Tibial nerve (tissue), 4 donors: ENCODE measurements at regions not wholly inside any gene's neighbourhood (a gene's known extent, or its start where the extent isn't known, plus 50 kb on each side); places are given as distances from the start of the nearest gene placed in this dataset.

Source experiments
- DNase-seq, 2 donors: peaks; one replicate each; pipeline ENCODE4 v3.0.0-alpha.2; 2019; ENCODE audit warnings: low spot score in 2 of 2
- H3K27ac ChIP-seq, 4 donors: fragments of 200-600 bp; sonication (generic) in 3 of 4; one replicate each; pipeline ENCODE4 v1.5.1; 2017 to 2019; ENCODE audit warnings: mild to moderate bottlenecking in 1 of 4
- H3K27me3 ChIP-seq, 2 donors: fragments of 200-600 bp; sonication (generic) in 1 of 2; one replicate each; pipeline versions ENCODE4 v1.5.1 to v1.6.0; 2017 to 2019
- H3K36me3 ChIP-seq, 3 donors: fragments of 200-600 bp; sonication (generic); one replicate each; pipeline ENCODE4 v1.5.1; 2018 to 2019
- H3K4me1 ChIP-seq, 4 donors: fragments of 200-600 bp; sonication (generic) in 3 of 4; one replicate each; pipeline ENCODE4 v1.5.1; 2017 to 2019
- H3K4me3 ChIP-seq, 4 donors: fragments of 200-600 bp; sonication (generic) in 3 of 4; one replicate each; pipeline ENCODE4 v1.5.1; 2017 to 2019; ENCODE audit warnings: mild to moderate bottlenecking in 1 of 4, moderate library complexity in 1 of 4
- H3K9me3 ChIP-seq, 4 donors: fragments of 200-600 bp; sonication (generic) in 3 of 4; one replicate each; pipeline ENCODE4 v1.5.1; 2017 to 2019
- EP300 ChIP-seq, 2 donors: sonication (generic); formaldehyde crosslinking; IDR thresholded peaks; one replicate each; pipeline ENCODE4 v1.6.1; 2017; ENCODE audit warnings: antibody characterized with exemption in 2 of 2, mild to moderate bottlenecking in 1 of 2
- POLR2A ChIP-seq, 2 donors: fragments of 450-650 bp; IDR thresholded peaks; one replicate each; pipeline ENCODE4 v1.6.1; 2017; ENCODE audit warnings: antibody characterized with exemption in 2 of 2, mild to moderate bottlenecking in 2 of 2, moderate library complexity in 2 of 2
- WGBS, 2 donors: methylation state at CpG; one replicate each; pipeline ENCODE4 v1.1.5; 2018; 5-methylcytosine and 5-hydroxymethylcytosine counted together
- TF ChIP-seq, protein P1 (sequence below), 5 experiments: fragments of 200-600 bp in 3 of 5; fragments of 450-650 bp in 2 of 5; sonication (generic) in 3 of 5; IDR thresholded peaks; one replicate each; pipeline ENCODE4 v1.5.1; 2016 to 2019; ENCODE audit warnings: antibody characterized with exemption in 5 of 5, mild to moderate bottlenecking in 3 of 5, moderate library complexity in 2 of 5

GRCh38 chr6:15089569-15090144 lies 156.2 kb upstream of the JARID2 start:
- H3K36me3 ChIP-seq, result no peaks in the 10 kb centered on the region
- H3K4me3 ChIP-seq, result no peak overlapping the region
- 71 to 72% methylated on average over 10 of the region's 10 CpGs for WGBS, 2 donors
- no peak for DNase-seq
- H3K27me3 ChIP-seq, result no peaks in the 10 kb centered on the region
- no peak overlapping the region for H3K27ac ChIP-seq
- no peaks in the 10 kb centered on the region for H3K9me3 ChIP-seq
- peaks cover 0 to 11% (median 0%) of the 10 kb centered on the region in 4 donors for H3K4me1 ChIP-seq
- no peak for TF ChIP-seq POLR2A (IDR thresholded peaks at IDR 0.05)
- no peak for TF ChIP-seq EP300 (IDR thresholded peaks at IDR 0.05)
- TF ChIP-seq, protein P1, sequence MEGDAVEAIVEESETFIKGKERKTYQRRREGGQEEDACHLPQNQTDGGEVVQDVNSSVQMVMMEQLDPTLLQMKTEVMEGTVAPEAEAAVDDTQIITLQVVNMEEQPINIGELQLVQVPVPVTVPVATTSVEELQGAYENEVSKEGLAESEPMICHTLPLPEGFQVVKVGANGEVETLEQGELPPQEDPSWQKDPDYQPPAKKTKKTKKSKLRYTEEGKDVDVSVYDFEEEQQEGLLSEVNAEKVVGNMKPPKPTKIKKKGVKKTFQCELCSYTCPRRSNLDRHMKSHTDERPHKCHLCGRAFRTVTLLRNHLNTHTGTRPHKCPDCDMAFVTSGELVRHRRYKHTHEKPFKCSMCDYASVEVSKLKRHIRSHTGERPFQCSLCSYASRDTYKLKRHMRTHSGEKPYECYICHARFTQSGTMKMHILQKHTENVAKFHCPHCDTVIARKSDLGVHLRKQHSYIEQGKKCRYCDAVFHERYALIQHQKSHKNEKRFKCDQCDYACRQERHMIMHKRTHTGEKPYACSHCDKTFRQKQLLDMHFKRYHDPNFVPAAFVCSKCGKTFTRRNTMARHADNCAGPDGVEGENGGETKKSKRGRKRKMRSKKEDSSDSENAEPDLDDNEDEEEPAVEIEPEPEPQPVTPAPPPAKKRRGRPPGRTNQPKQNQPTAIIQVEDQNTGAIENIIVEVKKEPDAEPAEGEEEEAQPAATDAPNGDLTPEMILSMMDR (IDR thresholded peaks at IDR 0.05), result no peak

DNA sequence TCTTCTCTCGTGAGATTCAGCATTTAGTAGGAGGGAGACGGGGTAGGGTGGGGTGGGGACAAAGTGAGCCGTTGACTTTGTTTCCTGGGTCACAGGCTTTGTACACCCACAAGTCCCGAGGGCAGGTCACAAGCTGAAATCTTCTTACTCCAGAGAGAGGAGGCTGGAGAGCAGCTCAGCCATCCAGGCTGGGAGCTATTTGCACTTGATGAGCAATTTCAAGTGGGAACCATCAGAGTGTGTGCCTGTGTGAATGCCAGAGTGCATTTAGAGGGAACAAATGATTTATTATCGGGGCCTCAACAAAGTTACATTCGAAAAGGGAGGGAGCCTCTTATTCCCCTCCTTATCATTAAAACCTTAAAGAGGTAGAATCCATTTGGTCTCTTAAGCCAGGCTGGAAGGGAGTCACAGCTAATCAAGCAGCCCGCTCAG lies 155.7 kb upstream of the JARID2 start:
- Histone ChIP-seq H3K36me3 (no peaks in the 10 kb centered on the region), H3K4me3 (no peak overlapping the region)

DNA sequence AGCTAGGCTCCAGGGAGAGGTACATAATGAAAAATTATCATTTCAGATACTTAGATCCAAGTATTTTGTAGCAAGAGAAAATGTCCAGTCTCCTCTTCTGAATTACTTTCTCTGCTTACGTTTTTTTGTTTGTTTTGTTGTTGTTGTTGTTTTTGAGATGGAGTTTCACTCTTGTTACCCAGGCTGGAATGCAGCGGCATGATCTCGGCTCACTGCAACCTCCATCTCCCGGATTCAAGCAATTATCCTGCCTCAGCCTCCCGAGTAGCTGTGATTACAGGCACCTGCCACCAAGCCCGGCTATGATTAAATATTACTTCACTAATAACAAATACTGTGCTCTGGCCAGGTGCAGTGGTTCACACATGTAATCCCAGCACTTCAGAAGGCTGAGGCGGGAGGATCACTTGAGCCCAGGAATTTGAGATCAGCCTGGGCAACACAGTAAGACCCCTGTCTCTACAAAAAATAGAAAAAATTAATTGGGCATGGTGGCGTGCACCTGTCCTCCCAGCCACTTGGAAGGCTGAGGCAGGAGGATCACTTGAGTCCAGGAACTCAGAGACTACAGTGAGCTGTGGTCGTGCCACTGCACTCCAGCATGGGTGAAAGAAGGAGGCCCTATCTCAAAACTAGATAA lies 155.0 kb upstream of the JARID2 start:
- H3K4me3 ChIP-seq, result no peak overlapping the region
- TF ChIP-seq, protein P1 (IDR thresholded peaks at IDR 0.05), result no peak
- TF ChIP-seq POLR2A (IDR thresholded peaks at IDR 0.05) (no peak), EP300 (IDR thresholded peaks at IDR 0.05) (no peak)

More for the DNA sequence above, 155.7 kb upstream of the JARID2 start:
- Histone ChIP-seq H3K27ac (no peak overlapping the region), H3K4me1 (peaks cover 0 to 11% (median 0%) of the 10 kb centered on the region in 4 donors), H3K27me3 (no peaks in the 10 kb centered on the region), H3K9me3 (no peaks in the 10 kb centered on the region)
- TF ChIP-seq POLR2A (IDR thresholded peaks at IDR 0.05) (no peak), EP300 (IDR thresholded peaks at IDR 0.05) (no peak)
- TF ChIP-seq, protein P1 (IDR thresholded peaks at IDR 0.05), result no peak
- 26 to 34% methylated on average over 7 of the region's 7 CpGs for WGBS, 2 donors
- DNase-seq, result no peak

GRCh38 chr6:15096894-15097837 lies 148.7 kb upstream of the JARID2 start:
- TF ChIP-seq POLR2A (IDR thresholded peaks at IDR 0.05) (no peak), EP300 (IDR thresholded peaks at IDR 0.05) (no peak)
- TF ChIP-seq, protein P1 (IDR thresholded peaks at IDR 0.05), result no peak
- H3K36me3 ChIP-seq, result no peaks in the 10 kb centered on the region
- H3K27me3 ChIP-seq, result no peaks in the 10 kb centered on the region
- H3K9me3 ChIP-seq, result no peaks in the 10 kb centered on the region
- no peaks in the 10 kb centered on the region for H3K4me1 ChIP-seq
- H3K4me3 ChIP-seq, result no peak overlapping the region
- no peak overlapping the region for H3K27ac ChIP-seq
- DNase-seq, result no peak
- WGBS, 2 donors, result 84 to 91% methylated on average over 17 of the region's 17 CpGs

More for the DNA sequence above, 155.0 kb upstream of the JARID2 start:
- DNase-seq, result no peak
- Histone ChIP-seq H3K27me3 (no peaks in the 10 kb centered on the region), H3K9me3 (no peaks in the 10 kb centered on the region), H3K27ac (no peak overlapping the region), H3K36me3 (no peaks in the 10 kb centered on the region), H3K4me1 (peaks cover 0 to 11% (median 0%) of the 10 kb centered on the region in 4 donors)
- WGBS, 2 donors, result 77 to 87% methylated on average over 9 of the region's 9 CpGs
